Lung (tissue), 11 donors: ENCODE measurements at regions not wholly inside any gene's neighbourhood (a gene's known extent, or its start where the extent isn't known, plus 50 kb on each side); places are given as distances from the start of the nearest gene placed in this dataset.
A peak's percentile ranks its signal among the peaks of the same experiment; 100 is the strongest.

Source experiments
- ATAC-seq: fragments of 200-7000 bp; cut with Tn5 transposase; one replicate; pipeline ENCODE4 v1.9.1; 2020; ENCODE audit warnings: moderate number of reproducible peaks; ENCODE audit not compliant: insufficient read depth, low FRiP score
- DNase-seq, 3 donors: peaks; one replicate each; pipeline ENCODE4 v3.0.0-alpha.2; 2013 to 2017
- H3K27ac ChIP-seq, 2 donors: one replicate each; pipeline ENCODE4 v1.5.1; 2013; ENCODE audit warnings: mild to moderate bottlenecking in 2 of 2, moderate library complexity in 2 of 2, control low read depth in 1 of 2, inconsistent platforms in 1 of 2, low read depth in 1 of 2, low read length in 1 of 2
- H3K27me3 ChIP-seq, 3 donors: one replicate each; pipeline ENCODE4 v1.5.1; 2013; ENCODE audit warnings: low read length in 2 of 3; ENCODE audit not compliant: control insufficient read depth in 3 of 3, insufficient read depth in 3 of 3
- H3K36me3 ChIP-seq, 4 donors: one replicate each; pipeline ENCODE4 v1.5.1; 2013; ENCODE audit warnings: low read length in 4 of 4, mild to moderate bottlenecking in 1 of 4, moderate library complexity in 1 of 4; ENCODE audit not compliant: control insufficient read depth in 4 of 4, insufficient read depth in 4 of 4
- H3K4me1 ChIP-seq, 5 donors: one replicate each; pipeline ENCODE4 v1.5.1; 2013; ENCODE audit warnings: low read length in 5 of 5, mild to moderate bottlenecking in 2 of 5, moderate library complexity in 1 of 5; ENCODE audit not compliant: control insufficient read depth in 5 of 5, insufficient read depth in 5 of 5
- H3K4me3 ChIP-seq: one replicate; pipeline ENCODE4 v1.5.1; 2013; ENCODE audit warnings: mild to moderate bottlenecking, control low read depth, moderate library complexity
- H3K9ac ChIP-seq, 2 donors: one replicate each; pipeline ENCODE4 v1.5.1; 2013; ENCODE audit warnings: low read length in 2 of 2, control low read depth in 1 of 2; ENCODE audit not compliant: insufficient read depth in 1 of 2
- H3K9me3 ChIP-seq, 4 donors: one replicate each; pipeline ENCODE4 v1.5.1; 2013; ENCODE audit warnings: low read length in 3 of 4, mild to moderate bottlenecking in 1 of 4, moderate library complexity in 1 of 4; ENCODE audit not compliant: control insufficient read depth in 4 of 4, insufficient read depth in 3 of 4
- WGBS, 2 donors: extraction: QIAGEN DNeasy Blood & Tissue Kit; methylation state at CpG; one replicate each; pipeline ENCODE4 v1.1.7; 2013; 5-methylcytosine and 5-hydroxymethylcytosine counted together
- TF ChIP-seq, protein P1 (sequence below): IDR thresholded peaks from 2 replicates; pipeline ENCODE4 v1.5.1; 2012; ENCODE audit warnings: mild to moderate bottlenecking; ENCODE audit errors: control extremely low read depth, extremely low read depth
- donor health status: control.
- donor health status: control.
- donor health status: Bipolar disorder and iron deficiency.
- donor health status: healthy.
- donor health status: DM: yes; HTN: yes; CAD: no.

DNA sequence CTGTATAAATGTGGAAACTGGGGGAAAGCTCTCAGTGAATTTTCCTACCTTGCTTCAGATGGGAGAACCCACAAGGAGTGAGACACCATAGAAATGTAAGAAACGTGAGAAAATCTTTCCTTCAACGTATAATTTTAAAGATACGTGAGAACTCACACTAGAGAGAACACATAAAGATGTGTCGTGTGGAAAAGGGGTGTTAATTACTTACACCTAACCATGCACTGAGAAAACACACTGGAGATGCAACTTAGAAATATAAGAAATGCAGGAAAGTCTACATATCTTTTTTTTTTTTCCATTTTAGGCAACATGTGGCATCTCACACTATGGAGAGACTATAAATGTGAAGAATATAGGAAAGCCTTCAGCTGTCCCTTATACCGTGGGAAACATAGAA, 352.9 kb upstream of the NETO1 start:
- H3K4me1 ChIP-seq = no peaks in the 10 kb centered on the region
- 90 to 91% methylated on average over 5 of the region's 5 CpGs for WGBS, 2 donors

GRCh38 chr18:73218293-73218692, 350.5 kb upstream of the NETO1 start:
- ATAC-seq = no peak
- no peak overlapping the region for H3K9ac ChIP-seq
- no peaks in the 10 kb centered on the region for H3K36me3 ChIP-seq
- 68 to 83% methylated on average over 2 of the region's 2 CpGs for WGBS, 2 donors
- DNase-seq = no peak
- H3K4me1 ChIP-seq = no peaks in the 10 kb centered on the region
- no peaks in the 10 kb centered on the region for H3K27me3 ChIP-seq
- peaks cover 0 to 28% (median 3%) of the 10 kb centered on the region in 4 donors for H3K9me3 ChIP-seq
- no peak overlapping the region for H3K4me3 ChIP-seq
- H3K27ac ChIP-seq = no peak overlapping the region
- TF ChIP-seq, protein P1, sequence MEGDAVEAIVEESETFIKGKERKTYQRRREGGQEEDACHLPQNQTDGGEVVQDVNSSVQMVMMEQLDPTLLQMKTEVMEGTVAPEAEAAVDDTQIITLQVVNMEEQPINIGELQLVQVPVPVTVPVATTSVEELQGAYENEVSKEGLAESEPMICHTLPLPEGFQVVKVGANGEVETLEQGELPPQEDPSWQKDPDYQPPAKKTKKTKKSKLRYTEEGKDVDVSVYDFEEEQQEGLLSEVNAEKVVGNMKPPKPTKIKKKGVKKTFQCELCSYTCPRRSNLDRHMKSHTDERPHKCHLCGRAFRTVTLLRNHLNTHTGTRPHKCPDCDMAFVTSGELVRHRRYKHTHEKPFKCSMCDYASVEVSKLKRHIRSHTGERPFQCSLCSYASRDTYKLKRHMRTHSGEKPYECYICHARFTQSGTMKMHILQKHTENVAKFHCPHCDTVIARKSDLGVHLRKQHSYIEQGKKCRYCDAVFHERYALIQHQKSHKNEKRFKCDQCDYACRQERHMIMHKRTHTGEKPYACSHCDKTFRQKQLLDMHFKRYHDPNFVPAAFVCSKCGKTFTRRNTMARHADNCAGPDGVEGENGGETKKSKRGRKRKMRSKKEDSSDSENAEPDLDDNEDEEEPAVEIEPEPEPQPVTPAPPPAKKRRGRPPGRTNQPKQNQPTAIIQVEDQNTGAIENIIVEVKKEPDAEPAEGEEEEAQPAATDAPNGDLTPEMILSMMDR = no peak

More for the DNA sequence above, 352.9 kb upstream of the NETO1 start:
- Histone ChIP-seq H3K36me3 (no peaks in the 10 kb centered on the region), H3K27me3 (no peaks in the 10 kb centered on the region), H3K4me3 (no peak overlapping the region), H3K27ac (no peak overlapping the region), H3K9me3 (peaks cover 0 to 28% (median 3%) of the 10 kb centered on the region in 4 donors), H3K9ac (no peak overlapping the region)
- DNase-seq = no peak
- TF ChIP-seq, protein P1 = no peak
- ATAC-seq = no peak

- TF ChIP-seq, protein P1 = no peak
- Histone ChIP-seq H3K4me3 (no peak overlapping the region), H3K9ac (no peak overlapping the region), H3K36me3 (no peaks in the 10 kb centered on the region), H3K9me3 (peaks cover 0 to 6% (median 1%) of the 10 kb centered on the region in 4 donors), H3K27ac (no peak overlapping the region), H3K4me1 (no peaks in the 10 kb centered on the region), H3K27me3 (no peaks in the 10 kb centered on the region)
- ATAC-seq (no peak), DNase-seq (peak in 2 of 3 donors; percentile 2 to 6)
- 75 to 88% methylated on average over 7 of the region's 7 CpGs for WGBS, 2 donors
Observed at GRCh38 chr18:73214970-73215369, 347.2 kb upstream of the NETO1 start.

GRCh38 chr18:73212442-73212841, 344.7 kb upstream of the NETO1 start:
- Histone ChIP-seq H3K27ac (no peak overlapping the region), H3K4me3 (no peak overlapping the region), H3K9ac (no peak overlapping the region), H3K9me3 (peaks cover 0 to 3% (median 0%) of the 10 kb centered on the region in 4 donors), H3K27me3 (no peaks in the 10 kb centered on the region), H3K4me1 (no peaks in the 10 kb centered on the region), H3K36me3 (no peaks in the 10 kb centered on the region)
- no peak for DNase-seq
- ATAC-seq = no peak
- 78 to 84% methylated on average over 4 of the region's 4 CpGs for WGBS, 2 donors
- TF ChIP-seq, protein P1 = no peak
